ENCODE measurements at regions not wholly inside any gene's neighbourhood (a gene's known extent, or its start where the extent isn't known, plus 50 kb on each side); places are given as distances from the start of the nearest gene placed in this dataset.

DNA sequence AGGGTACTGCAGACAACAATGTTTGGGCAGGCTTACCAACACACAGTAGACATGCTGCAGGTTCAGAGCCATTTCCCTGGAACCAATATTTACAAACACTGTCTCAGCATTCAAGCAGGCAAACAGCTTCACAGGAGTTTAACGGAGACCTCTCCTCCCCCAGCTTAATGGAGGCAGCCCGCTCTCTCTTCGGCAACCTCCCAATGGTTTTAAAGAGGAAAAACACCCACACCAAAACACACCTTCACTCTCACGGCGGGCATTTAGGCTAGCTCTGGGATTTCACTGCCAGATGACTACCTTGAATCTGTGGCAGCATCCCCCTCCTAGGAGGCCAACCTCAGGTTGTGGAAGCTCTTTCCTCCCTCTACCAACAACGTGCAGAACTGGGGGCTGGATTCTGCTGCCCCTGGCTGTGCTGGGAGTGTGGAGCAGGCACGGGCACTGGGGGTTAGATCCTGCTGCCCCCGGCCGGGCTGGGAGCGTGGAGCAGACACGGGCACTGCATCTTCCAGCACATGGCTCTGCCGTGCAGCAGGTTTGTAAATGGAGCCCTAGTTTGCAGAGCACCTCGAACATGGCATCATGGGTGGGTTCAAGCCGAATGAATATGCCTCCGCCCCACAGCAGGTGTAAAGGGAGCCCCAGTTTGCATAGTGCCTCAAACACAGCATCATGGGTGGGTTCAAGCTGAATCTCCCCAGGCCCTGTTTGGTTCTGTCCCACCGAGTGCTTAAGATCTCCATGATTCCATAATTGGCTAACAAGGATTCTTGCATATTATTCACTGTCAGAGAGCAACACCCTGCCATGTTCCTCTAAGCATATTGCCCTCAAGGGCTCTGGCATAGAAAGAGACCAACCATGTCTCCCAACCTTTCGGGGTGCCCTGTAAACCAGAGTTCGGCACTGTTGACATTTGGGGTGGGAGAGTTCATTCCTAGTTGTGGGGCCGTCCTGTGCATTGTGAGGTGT is 86.4 kb downstream of the RBFOX3 start:
- in situ Hi-C loops (cut with HindIII; ENCODE audit: low pct_unique_long_range_greater_than_20kb, low sequenced_read_pairs) = no loop called here
- DNase-seq (ENCODE audit: low read depth in 1 of 2, low spot score in 1 of 2) = no peak

DNA sequence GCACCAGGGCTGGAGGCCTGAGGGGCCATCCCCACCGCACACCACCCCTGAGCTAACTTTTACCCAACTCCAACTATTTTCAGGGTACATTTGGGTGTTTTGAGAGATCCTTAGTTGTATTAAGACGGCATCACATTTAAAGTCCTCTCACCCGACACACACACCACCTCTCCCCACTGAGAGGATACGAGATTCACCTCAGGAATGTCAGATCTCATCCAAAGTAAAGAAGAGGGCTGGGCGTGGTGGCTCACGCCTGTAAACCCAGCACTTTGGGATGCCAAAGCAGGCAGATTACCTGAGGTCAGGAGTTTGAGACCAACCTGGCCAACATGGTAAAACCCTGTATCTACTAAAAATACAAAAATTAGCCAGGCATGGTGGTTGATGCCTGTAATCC is 88.4 kb downstream of the RBFOX3 start:
- DNase-seq (ENCODE audit: low read depth in 1 of 2, low spot score in 1 of 2) = peak in 1 of 2 experiments; percentile 37
- no peak for TF ChIP-seq JUND (IDR thresholded peaks at IDR 0.05; ENCODE audit: low read depth)
- in situ Hi-C loops (cut with HindIII; ENCODE audit: low pct_unique_long_range_greater_than_20kb, low sequenced_read_pairs) = no loop called here

More for the DNA sequence above, 86.4 kb downstream of the RBFOX3 start:
- TF ChIP-seq JUND (IDR thresholded peaks at IDR 0.05; ENCODE audit: low read depth) = no peak

DNA sequence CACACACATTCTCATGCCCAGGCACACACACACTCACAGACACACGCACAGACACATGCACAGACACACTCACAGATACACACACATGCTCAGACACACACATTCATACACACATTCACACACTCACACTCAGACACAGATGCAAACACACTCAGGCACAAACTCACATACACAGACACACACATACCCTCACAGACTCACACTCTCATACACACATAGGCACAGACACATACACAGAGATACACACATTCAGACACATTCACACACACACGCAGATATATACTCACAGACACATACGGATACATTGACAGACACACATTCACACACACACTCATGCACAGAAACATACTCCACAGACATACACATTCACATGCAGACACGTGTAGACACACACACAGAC is 89.6 kb downstream of the RBFOX3 start:
- in situ Hi-C loops (cut with HindIII; ENCODE audit: low pct_unique_long_range_greater_than_20kb, low sequenced_read_pairs) = no loop called here
- TF ChIP-seq JUND (IDR thresholded peaks at IDR 0.05; ENCODE audit: low read depth) = no peak
- DNase-seq (ENCODE audit: low read depth in 1 of 2, low spot score in 1 of 2) = no peak

DNA sequence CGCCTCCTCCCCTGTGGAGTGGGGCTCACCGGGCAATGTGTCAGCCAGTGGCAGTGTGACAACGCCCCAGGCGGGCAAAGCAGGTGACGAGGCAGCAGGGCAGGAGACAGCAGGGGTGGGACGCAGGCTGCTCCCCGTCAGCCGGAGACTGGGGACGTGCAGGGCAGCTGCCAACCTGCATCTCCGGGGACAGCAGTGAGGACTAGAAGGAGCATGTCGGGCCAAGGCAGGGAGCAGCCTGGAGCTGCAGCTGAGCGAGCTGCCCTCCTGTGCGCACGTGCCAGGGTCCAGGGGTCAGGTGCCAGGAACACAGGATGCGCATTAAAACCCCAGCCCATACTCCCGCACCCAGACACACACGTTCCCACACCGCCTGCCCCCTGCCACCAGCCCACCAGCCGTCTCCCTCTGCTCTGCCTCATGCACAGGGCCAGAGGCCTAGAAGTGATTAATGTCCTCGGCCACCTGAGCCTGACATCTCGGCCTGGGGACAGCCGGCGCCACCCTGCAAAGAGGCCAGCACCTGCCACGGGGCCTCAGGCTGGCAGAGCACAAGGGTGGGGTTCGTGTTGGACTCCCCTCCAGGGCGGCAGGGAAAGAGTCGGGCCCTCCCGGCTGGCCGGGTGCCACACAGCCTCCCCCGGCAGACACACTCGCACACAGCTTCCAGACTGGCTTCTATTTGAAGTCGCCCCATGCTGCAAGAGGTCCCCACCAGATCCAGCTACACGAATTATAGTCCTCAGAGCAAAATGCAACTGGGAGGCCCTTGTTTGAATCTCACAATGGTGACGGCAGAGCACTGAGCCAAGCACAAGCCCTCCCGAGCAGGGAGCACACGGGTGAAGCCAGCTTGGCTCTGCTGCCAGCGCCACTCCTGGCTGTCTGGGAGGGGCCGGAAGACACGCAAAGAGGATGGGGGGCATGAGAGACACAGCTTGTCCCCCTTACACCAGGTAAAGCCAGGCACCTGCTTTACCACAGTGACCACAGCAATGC is 90.4 kb downstream of the RBFOX3 start:
- in situ Hi-C loops (cut with HindIII; ENCODE audit: low pct_unique_long_range_greater_than_20kb, low sequenced_read_pairs) = no loop called here
- no peak for DNase-seq (ENCODE audit: low read depth in 1 of 2, low spot score in 1 of 2)
- TF ChIP-seq JUND (IDR thresholded peaks at IDR 0.05; ENCODE audit: low read depth) = no peak

DNA sequence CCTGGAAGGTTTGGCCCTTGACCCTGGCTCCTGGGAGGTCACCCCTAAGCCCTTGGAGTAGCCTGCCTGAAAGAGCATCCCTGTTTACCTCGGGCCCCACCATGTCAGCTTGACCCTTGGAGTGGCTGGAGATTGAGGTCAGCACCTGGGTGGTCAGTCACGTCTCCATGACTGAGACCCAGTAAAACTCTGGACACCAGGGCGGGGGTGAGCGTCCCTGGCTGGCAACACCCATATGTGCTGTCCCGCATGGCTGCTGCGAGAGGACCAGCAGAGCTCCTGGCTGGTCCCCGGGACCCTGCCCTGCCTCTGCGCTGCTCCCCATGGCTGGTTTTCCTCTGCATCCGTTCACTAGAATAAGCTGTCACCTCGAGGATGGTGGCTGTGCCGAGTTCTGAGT is 91.2 kb downstream of the RBFOX3 start:
- TF ChIP-seq JUND (IDR thresholded peaks at IDR 0.05; ENCODE audit: low read depth) = no peak
- in situ Hi-C loops (cut with HindIII; ENCODE audit: low pct_unique_long_range_greater_than_20kb, low sequenced_read_pairs) = no loop called here
- no peak for DNase-seq (ENCODE audit: low read depth in 1 of 2, low spot score in 1 of 2)

DNA sequence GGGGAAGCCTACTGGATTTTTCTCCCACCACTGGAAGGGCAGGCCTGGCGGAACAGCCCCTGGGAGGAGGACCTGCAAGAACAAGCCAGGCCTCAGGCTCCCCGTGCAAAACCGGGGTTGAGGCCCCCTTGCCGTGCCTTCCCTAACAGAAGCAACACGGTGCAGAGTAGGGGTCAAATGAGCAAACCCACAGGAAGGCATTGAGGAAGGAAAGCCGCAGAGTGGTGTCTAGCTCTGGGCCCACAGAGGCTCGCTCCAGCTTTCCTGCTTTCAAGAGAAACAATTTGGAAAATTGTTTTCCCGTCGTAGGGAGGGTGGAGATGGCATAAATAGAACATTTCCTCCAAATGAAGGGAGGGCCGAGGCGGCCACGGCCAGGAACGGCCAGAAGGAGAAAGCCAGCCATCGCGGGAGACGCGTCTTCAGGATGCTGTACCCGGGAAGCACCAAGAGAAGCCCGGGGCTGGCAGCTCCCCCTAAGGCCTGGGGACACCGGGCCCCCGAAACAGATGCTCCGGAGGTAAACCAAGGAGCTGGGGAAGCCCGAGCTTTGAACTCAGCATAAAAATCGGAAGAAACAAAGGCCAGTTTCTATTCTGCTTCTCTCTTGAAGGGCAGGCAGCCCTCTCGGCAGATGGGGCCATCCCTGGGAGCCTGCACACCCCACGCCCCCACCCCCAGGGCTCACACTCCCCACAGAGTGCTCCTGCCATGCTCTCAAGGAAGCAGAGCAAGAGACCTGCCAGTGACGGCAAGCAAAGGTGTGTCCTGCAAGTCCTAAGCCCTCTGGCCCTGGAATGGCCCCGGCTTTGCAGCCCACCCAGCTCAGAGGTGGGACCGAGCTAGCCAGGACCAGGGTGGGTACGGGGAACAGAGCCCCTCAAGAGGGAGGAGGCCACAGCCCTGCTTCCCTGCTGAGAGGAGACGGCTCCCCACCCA is 92.0 kb downstream of the RBFOX3 start:
- no peak for TF ChIP-seq JUND (IDR thresholded peaks at IDR 0.05; ENCODE audit: low read depth)
- in situ Hi-C loops (cut with HindIII; ENCODE audit: low pct_unique_long_range_greater_than_20kb, low sequenced_read_pairs) = no loop called here
- no peak for DNase-seq (ENCODE audit: low read depth in 1 of 2, low spot score in 1 of 2)

DNA sequence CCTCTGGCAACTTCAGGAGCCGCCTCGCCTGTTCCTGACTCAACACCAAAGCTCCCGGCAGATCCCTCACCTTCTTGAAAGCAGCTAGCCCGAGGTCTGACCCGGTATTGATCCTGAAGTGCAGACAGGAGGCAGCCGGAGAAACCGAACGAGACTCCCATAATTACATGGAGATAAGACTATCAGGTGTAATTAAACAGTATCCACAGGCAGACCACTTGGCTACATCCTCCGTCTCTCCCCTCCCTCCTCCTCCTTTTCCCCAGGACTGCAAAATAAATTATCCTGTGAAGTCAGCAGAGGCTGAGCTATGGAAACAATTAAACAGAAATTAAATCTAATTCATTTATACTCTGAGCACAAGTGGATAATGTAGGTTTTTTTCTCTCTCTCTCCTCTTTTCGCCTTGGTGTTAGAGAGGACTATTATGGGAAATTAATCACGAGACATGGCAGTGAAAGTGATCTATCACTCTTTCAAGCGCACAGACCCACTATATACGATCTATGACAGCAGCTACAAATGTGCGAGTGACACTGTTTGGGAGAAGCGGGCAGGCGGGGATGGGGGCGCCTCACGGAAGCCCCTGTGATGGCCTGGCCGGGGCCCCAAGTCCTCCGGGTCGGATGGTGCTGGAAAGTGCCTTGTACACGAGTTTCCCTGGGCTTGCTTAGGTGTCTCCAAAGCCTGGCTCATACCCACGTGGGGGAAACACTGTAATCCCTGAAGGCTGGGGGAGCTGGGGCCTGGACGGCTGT is 92.8 kb downstream of the RBFOX3 start:
- no peak for TF ChIP-seq JUND (IDR thresholded peaks at IDR 0.05; ENCODE audit: low read depth)
- in situ Hi-C loops (cut with HindIII; ENCODE audit: low pct_unique_long_range_greater_than_20kb, low sequenced_read_pairs) = no loop called here

DNA sequence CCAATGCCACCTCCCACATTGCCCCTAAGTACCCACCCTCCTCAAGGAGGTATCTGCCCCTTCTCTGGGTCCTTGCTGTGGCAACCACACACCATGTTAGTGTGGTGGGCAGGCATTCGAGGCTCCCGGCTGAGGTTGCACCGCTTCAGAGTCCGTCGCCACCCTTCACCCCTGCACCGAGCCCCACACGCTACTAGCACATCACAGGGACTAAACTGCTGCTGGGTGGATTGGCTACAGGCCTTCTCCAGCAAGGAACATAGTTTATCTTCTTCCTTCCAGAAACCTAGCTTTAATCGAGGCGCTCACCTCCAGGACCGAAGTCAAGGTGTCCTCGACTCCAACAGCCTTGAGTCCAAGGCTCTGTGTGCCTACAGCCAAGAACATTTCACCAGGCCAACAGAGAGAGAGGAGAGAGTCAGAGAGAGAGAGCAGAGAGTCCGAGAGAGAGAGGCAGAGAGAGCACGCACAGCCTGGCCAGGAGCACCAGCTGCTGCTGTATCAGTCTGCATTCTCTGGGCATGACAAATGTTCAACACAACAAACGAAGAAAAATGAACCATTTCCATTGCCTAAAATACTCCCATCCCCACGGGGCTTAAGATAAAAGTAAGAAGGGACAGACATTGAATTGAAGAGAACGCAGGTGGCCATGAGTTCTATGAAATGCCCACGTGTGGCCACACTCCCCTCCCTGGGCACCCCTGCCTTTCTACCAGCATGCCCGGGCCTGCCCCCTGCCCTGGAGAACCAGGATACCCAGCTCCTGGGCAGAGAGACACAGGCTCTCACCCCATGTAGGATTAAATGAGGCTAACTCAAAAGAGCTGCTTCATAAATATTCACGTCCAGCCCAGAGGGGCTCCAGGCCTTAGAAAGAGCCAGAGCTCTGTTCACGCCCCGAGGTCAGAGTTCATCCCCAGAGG is 94.9 kb downstream of the RBFOX3 start:
- TF ChIP-seq JUND (IDR thresholded peaks at IDR 0.05; ENCODE audit: low read depth) = no peak
- in situ Hi-C loops (cut with HindIII; ENCODE audit: low pct_unique_long_range_greater_than_20kb, low sequenced_read_pairs) = no loop called here
- DNase-seq (ENCODE audit: low read depth in 1 of 2, low spot score in 1 of 2) = no peak

More for the DNA sequence above, 92.8 kb downstream of the RBFOX3 start:
- DNase-seq (ENCODE audit: low read depth in 1 of 2, low spot score in 1 of 2) = no peak

DNA sequence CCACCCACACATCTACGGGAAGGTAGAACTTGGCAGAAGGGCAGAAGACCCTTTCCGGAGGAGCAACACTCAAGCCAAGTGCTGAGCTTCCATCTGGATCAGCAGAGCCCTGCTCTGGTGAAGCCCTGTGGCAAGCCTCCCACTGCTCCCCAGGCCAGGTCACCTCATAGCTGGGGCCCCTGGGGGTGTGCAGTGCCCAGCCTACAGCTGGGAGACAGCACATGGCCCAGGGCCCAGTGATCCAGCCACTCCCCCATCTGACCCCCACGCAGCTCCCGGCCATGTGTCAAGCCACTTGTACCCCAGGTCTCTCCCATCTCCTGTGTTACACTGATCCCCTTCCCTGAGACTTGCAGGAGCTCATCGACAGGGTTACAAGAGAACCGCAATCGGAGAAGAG is 95.7 kb downstream of the RBFOX3 start:
- in situ Hi-C loops (cut with HindIII; ENCODE audit: low pct_unique_long_range_greater_than_20kb, low sequenced_read_pairs) = no loop called here
- no peak for DNase-seq (ENCODE audit: low read depth in 1 of 2, low spot score in 1 of 2)
- TF ChIP-seq JUND (IDR thresholded peaks at IDR 0.05; ENCODE audit: low read depth) = no peak

DNA sequence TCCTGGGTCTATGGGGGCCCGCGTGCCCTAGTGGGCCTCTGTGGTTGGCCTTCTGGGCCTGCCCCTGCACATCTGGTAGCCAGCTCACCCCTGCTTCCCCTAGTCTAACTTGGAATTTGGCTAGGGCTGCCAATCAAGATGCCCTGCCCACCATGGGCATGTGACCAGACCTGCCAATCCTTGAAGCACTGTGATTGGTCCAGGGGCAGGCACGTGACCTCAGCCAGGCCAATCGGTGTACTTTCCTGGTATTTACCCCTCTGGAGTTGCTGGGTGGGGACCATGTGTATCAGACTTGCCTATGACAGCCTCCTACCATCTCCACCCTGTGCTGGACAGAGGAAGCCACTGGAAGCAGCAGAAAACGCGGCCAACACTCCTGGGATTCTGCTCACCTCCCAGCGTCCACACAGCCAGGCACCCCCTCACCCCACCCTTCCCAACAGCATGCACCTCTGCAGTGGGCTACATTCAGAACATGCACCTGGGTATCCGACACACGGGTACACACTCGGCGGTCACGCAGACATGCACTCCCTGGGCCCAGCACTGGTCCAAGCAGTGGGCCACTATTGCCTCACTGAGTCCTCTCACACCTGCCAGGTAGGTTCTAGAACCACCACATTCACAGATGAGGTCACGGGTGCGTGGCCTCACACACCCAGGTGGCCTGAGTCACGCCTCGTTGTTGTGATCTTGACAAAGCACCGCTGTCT is 96.9 kb downstream of the RBFOX3 start:
- in situ Hi-C loops (cut with HindIII; ENCODE audit: low pct_unique_long_range_greater_than_20kb, low sequenced_read_pairs) = no loop called here
- DNase-seq (ENCODE audit: low read depth in 1 of 2, low spot score in 1 of 2) = no peak
- TF ChIP-seq JUND (IDR thresholded peaks at IDR 0.05; ENCODE audit: low read depth) = no peak
